Suprapubic skin (tissue), 3 donors: ENCODE measurements at regions not wholly inside any gene's neighbourhood (a gene's known extent, or its start where the extent isn't known, plus 50 kb on each side); places are given as distances from the start of the nearest gene placed in this dataset.

ENCODE experiments used
- POLR2AphosphoS5 ChIP-seq, 3 donors: sonication (generic); formaldehyde crosslinking; IDR thresholded peaks; one replicate each; pipeline ENCODE4 v1.6.1; 2017; ENCODE audit warnings: antibody characterized with exemption in 3 of 3
- TF ChIP-seq, protein P1 (sequence below), 2 donors: fragments of 200-600 bp in 1 of 2; fragments of 450-650 bp in 1 of 2; sonication (generic) in 1 of 2; IDR thresholded peaks; one replicate each; pipeline ENCODE4 v1.5.1; 2016 to 2019; ENCODE audit warnings: antibody characterized with exemption in 2 of 2, mild to moderate bottlenecking in 1 of 2, moderate library complexity in 1 of 2

- TF ChIP-seq POLR2AphosphoS5 (IDR thresholded peaks at IDR 0.05) = no peak
- TF ChIP-seq, protein P1, sequence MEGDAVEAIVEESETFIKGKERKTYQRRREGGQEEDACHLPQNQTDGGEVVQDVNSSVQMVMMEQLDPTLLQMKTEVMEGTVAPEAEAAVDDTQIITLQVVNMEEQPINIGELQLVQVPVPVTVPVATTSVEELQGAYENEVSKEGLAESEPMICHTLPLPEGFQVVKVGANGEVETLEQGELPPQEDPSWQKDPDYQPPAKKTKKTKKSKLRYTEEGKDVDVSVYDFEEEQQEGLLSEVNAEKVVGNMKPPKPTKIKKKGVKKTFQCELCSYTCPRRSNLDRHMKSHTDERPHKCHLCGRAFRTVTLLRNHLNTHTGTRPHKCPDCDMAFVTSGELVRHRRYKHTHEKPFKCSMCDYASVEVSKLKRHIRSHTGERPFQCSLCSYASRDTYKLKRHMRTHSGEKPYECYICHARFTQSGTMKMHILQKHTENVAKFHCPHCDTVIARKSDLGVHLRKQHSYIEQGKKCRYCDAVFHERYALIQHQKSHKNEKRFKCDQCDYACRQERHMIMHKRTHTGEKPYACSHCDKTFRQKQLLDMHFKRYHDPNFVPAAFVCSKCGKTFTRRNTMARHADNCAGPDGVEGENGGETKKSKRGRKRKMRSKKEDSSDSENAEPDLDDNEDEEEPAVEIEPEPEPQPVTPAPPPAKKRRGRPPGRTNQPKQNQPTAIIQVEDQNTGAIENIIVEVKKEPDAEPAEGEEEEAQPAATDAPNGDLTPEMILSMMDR (IDR thresholded peaks at IDR 0.05) = no peak
These were observed 204.0 kb downstream of the AHR start for GRCh38 chr7:17502213-17503060.
